ENCODE measurements at regions not wholly inside any gene's neighbourhood (a gene's known extent, or its start where the extent isn't known, plus 50 kb on each side); places are given as distances from the start of the nearest gene placed in this dataset.

GRCh38 chr4:124462954-124463828 is 249.3 kb downstream of the ANKRD50 start:
- peaks cover 0 to 22% (median 0%) of the 10 kb centered on the region in 3 donors for H3K9me3 ChIP-seq (ENCODE audit: control extremely low read depth in 1 of 3, control insufficient read depth in 2 of 3, insufficient read depth in 1 of 3, low read length in 2 of 3)
- no peaks in the 10 kb centered on the region for H3K4me1 Mint-ChIP-seq
- ChIA-PET POLR2A (no interaction called here), CTCF (no interaction called here)
- intact Hi-C loops (cut with micrococcal nuclease) = no loop called here
- no peak overlapping the region for H3K4me2 ChIP-seq (replicated peaks; ENCODE audit: low read depth, low read length, poor library complexity, severe bottlenecking)
- no peak overlapping the region for H3K9ac ChIP-seq (ENCODE audit: low read length)
- no peak for DNase-seq
- no peak overlapping the region for H3K27ac Mint-ChIP-seq
- H3K9me3 Mint-ChIP-seq (ENCODE audit: insufficient read depth) = peaks cover 9% of the 10 kb centered on the region
- no peaks in the 10 kb centered on the region for H3K27me3 Mint-ChIP-seq
- no peaks in the 10 kb centered on the region for H3K27me3 ChIP-seq (replicated peaks in 1 of 4; ENCODE audit: control extremely low read depth in 1 of 4, control insufficient read depth in 3 of 4, insufficient read depth in 4 of 4, low read length in 3 of 4)
- H2AFZ ChIP-seq (ENCODE audit: insufficient read depth, low read depth, low read length, poor library complexity, severe bottlenecking) = no peak overlapping the region
- no peak for ATAC-seq (ENCODE audit: low read depth)
- H3K4me3 Mint-ChIP-seq = no peak overlapping the region
- H3K27ac ChIP-seq (ENCODE audit: low read length in 2 of 2) = no peak overlapping the region
- no peaks in the 10 kb centered on the region for H3K36me3 ChIP-seq (replicated peaks in 1 of 2; ENCODE audit: control extremely low read depth in 1 of 2, control insufficient read depth in 1 of 2, extremely low read depth in 1 of 2, insufficient read depth in 2 of 2, low read length in 1 of 2)
- no peaks in the 10 kb centered on the region for H3K79me2 ChIP-seq (ENCODE audit: control insufficient read depth, insufficient read depth, low read length)
- H3K4me3 ChIP-seq (ENCODE audit: control extremely low read depth in 1 of 5, extremely low read depth in 1 of 5, insufficient read depth in 1 of 5, low read depth in 2 of 5, low read length in 4 of 5) = no peak overlapping the region
- TF ChIP-seq EZH2 (IDR thresholded peaks at IDR 0.05; ENCODE audit: borderline replicate concordance, insufficient read depth, low read depth, low read length, poor library complexity, severe bottlenecking) = no peak
- TF ChIP-seq CTCF (IDR thresholded peaks at IDR 0.05) = no peak
- 95% methylated on average over 18 of the region's 18 CpGs for WGBS (ENCODE audit: insufficient coverage)
- H4K20me1 ChIP-seq (ENCODE audit: control insufficient read depth, insufficient read depth, low read length, poor library complexity, severe bottlenecking) = no peaks in the 10 kb centered on the region
- no peaks in the 10 kb centered on the region for H3K4me1 ChIP-seq (ENCODE audit: control insufficient read depth in 2 of 2, insufficient read depth in 2 of 2, low read length in 2 of 2)

GRCh38 chr4:124464836-124465235 is 247.7 kb downstream of the ANKRD50 start:
- Histone ChIP-seq H3K27me3 (replicated peaks in 1 of 4; ENCODE audit: control extremely low read depth in 1 of 4, control insufficient read depth in 3 of 4, insufficient read depth in 4 of 4, low read length in 3 of 4) (no peaks in the 10 kb centered on the region), H3K36me3 (replicated peaks in 1 of 2; ENCODE audit: control extremely low read depth in 1 of 2, control insufficient read depth in 1 of 2, extremely low read depth in 1 of 2, insufficient read depth in 2 of 2, low read length in 1 of 2) (no peaks in the 10 kb centered on the region), H3K4me1 (ENCODE audit: control insufficient read depth in 2 of 2, insufficient read depth in 2 of 2, low read length in 2 of 2) (no peaks in the 10 kb centered on the region), H2AFZ (ENCODE audit: insufficient read depth, low read depth, low read length, poor library complexity, severe bottlenecking) (no peak overlapping the region), H3K27ac (ENCODE audit: low read length in 2 of 2) (no peak overlapping the region), H4K20me1 (ENCODE audit: control insufficient read depth, insufficient read depth, low read length, poor library complexity, severe bottlenecking) (no peaks in the 10 kb centered on the region), H3K9me3 (ENCODE audit: control extremely low read depth in 1 of 3, control insufficient read depth in 2 of 3, insufficient read depth in 1 of 3, low read length in 2 of 3) (peaks cover 0 to 22% (median 0%) of the 10 kb centered on the region in 3 donors), H3K4me3 (ENCODE audit: control extremely low read depth in 1 of 5, extremely low read depth in 1 of 5, insufficient read depth in 1 of 5, low read depth in 2 of 5, low read length in 4 of 5) (no peak overlapping the region), H3K4me2 (replicated peaks; ENCODE audit: low read depth, low read length, poor library complexity, severe bottlenecking) (no peak overlapping the region), H3K9ac (ENCODE audit: low read length) (no peak overlapping the region), H3K79me2 (ENCODE audit: control insufficient read depth, insufficient read depth, low read length) (no peaks in the 10 kb centered on the region)
- Mint-ChIP-seq H3K27ac (no peak overlapping the region), H3K4me1 (no peaks in the 10 kb centered on the region), H3K4me3 (no peak overlapping the region), H3K27me3 (no peaks in the 10 kb centered on the region), H3K9me3 (ENCODE audit: insufficient read depth) (peaks cover 6% of the 10 kb centered on the region)
- no peak for TF ChIP-seq CTCF (IDR thresholded peaks at IDR 0.05)
- TF ChIP-seq EZH2 (IDR thresholded peaks at IDR 0.05; ENCODE audit: borderline replicate concordance, insufficient read depth, low read depth, low read length, poor library complexity, severe bottlenecking) = no peak
- ATAC-seq (ENCODE audit: low read depth) (no peak), DNase-seq (no peak)
- WGBS (ENCODE audit: insufficient coverage) = no CpG with 5 or more reads among the region's 1 CpG
- intact Hi-C loops (cut with micrococcal nuclease) = no loop called here
- POLR2A ChIA-PET = no interaction called here
- CTCF ChIA-PET = no interaction called here

All from B cell (primary cell).